Liver (tissue), 8 donors: ENCODE measurements at regions not wholly inside any gene's neighbourhood (a gene's known extent, or its start where the extent isn't known, plus 50 kb on each side); places are given as distances from the start of the nearest gene placed in this dataset.
A peak's percentile ranks its signal among the peaks of the same experiment; 100 is the strongest.

ENCODE experiments used
- DNase-seq: peaks from one replicate; pipeline ENCODE4 v3.0.0-alpha.2; 2017; ENCODE audit warnings: low spot score
- H3K27ac ChIP-seq, 2 donors: one replicate each; pipeline ENCODE4 v1.7.0; 2013; ENCODE audit warnings: inconsistent platforms in 2 of 2, low read length in 2 of 2, control low read depth in 1 of 2, low read depth in 1 of 2, mild to moderate bottlenecking in 1 of 2
- H3K27me3 ChIP-seq, 4 donors: one replicate each; pipeline versions ENCODE4 v1.6.1 to v1.7.0; 2013; ENCODE audit warnings: low read length in 3 of 4, inconsistent platforms in 1 of 4, mild to moderate bottlenecking in 1 of 4, moderate library complexity in 1 of 4; ENCODE audit not compliant: control insufficient read depth in 4 of 4, insufficient read depth in 4 of 4
- H3K36me3 ChIP-seq, 4 donors: one replicate each; pipeline versions ENCODE4 v1.6.1 to v1.7.0; 2013; ENCODE audit warnings: low read length in 3 of 4, mild to moderate bottlenecking in 3 of 4, low read depth in 1 of 4, moderate library complexity in 1 of 4; ENCODE audit not compliant: control insufficient read depth in 4 of 4, insufficient read depth in 3 of 4
- H3K4me1 ChIP-seq, 4 donors: one replicate each; pipeline versions ENCODE4 v1.6.1 to v1.7.0; 2013; ENCODE audit warnings: low read length in 3 of 4, mild to moderate bottlenecking in 3 of 4, moderate library complexity in 1 of 4; ENCODE audit not compliant: control insufficient read depth in 4 of 4, insufficient read depth in 4 of 4
- H3K4me3 ChIP-seq, 3 donors: one replicate each; pipeline versions ENCODE4 v1.6.1 to v1.7.0; 2013; ENCODE audit warnings: low read length in 3 of 3, control low read depth in 1 of 3, low read depth in 1 of 3, mild to moderate bottlenecking in 1 of 3
- H3K9ac ChIP-seq, 2 donors: one replicate each; pipeline ENCODE4 v1.7.0; 2013; ENCODE audit warnings: low read length in 2 of 2, mild to moderate bottlenecking in 2 of 2, moderate library complexity in 2 of 2, control low read depth in 1 of 2, low read depth in 1 of 2
- H3K9me3 ChIP-seq, 4 donors: one replicate each; pipeline versions ENCODE4 v1.6.1 to v1.7.0; 2013; ENCODE audit warnings: low read length in 3 of 4; ENCODE audit not compliant: control insufficient read depth in 4 of 4
- CTCF ChIP-seq: fragments of 150-350 bp; IDR thresholded peaks from 2 replicates; pipeline ENCODE4 v1.5.1; 2017; ENCODE audit warnings: improper control_type of control experiment, low read depth, low read length; ENCODE audit not compliant: missing input control
- EGR1 ChIP-seq, 2 donors: IDR thresholded peaks; 2 replicates each; pipeline ENCODE4 v1.6.1; 2016 to 2018; ENCODE audit warnings: antibody characterized with exemption in 2 of 2, low read depth in 2 of 2
- FOXA2 ChIP-seq: IDR thresholded peaks from 2 replicates; pipeline ENCODE4 v1.6.1; 2016; ENCODE audit warnings: antibody characterized with exemption
- GABPA ChIP-seq, 2 donors: IDR thresholded peaks in 1 of 2; conservative IDR thresholded peaks in 1 of 2; 2 replicates each; pipeline ENCODE4 v1.6.1; 2016; ENCODE audit warnings: antibody characterized with exemption in 2 of 2, mild to moderate bottlenecking in 1 of 2, moderate library complexity in 1 of 2
- HNF4A ChIP-seq, 2 donors: conservative IDR thresholded peaks; 2 replicates each; pipeline ENCODE4 v1.6.1; 2016; ENCODE audit warnings: antibody characterized with exemption in 2 of 2, mild to moderate bottlenecking in 2 of 2
- REST ChIP-seq: IDR thresholded peaks from 2 replicates; pipeline ENCODE4 v1.6.1; 2016; ENCODE audit warnings: antibody characterized with exemption, mild to moderate bottlenecking
- SP1 ChIP-seq: IDR thresholded peaks from 2 replicates; pipeline ENCODE4 v1.6.1; 2018; ENCODE audit warnings: antibody characterized with exemption, mild to moderate bottlenecking
- WGBS: extraction: QIAGEN DNeasy Blood & Tissue Kit; methylation state at CpG from one replicate; pipeline ENCODE4 v1.1.7; 2013; 5-methylcytosine and 5-hydroxymethylcytosine counted together
- TF ChIP-seq, protein P1 (sequence below): IDR thresholded peaks from 2 replicates; pipeline ENCODE4 v1.6.1; 2016; ENCODE audit warnings: antibody characterized with exemption
- TF ChIP-seq, protein P2 (sequence below): IDR thresholded peaks from 2 replicates; pipeline ENCODE4 v1.6.1; 2016; ENCODE audit warnings: antibody characterized with exemption
- donor health status: healthy.
- donor health status: healthy.
- donor health status: healthy.
- donor health status: healthy.
- donor health status: healthy.

DNA sequence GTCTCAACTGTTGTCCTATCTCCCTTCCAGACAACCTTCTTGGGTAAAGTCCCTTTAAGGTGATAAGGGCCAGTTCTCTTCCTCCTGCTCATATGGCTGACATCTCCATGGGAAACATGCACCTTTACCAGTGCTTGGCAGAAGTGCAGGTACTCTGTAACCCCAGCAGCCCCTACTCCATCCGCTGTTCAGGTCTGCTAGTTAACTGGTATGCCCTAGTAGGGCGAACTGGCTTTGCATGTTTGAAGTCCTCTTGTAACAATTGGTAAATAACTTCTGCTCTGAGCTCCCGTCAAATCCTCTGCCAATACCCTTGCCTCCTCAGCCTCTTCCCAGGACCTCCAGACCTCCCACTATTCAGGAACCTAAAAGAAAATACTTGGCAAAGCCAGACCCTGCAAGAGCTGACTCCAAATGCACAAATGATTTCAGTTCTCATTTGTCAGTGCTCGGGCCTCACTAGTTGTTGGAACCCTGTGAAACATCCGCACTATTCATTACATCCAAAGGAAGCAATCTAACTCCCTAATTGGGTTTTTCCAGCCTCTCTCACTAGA is 703.7 kb downstream of the MAFB start:
- 89% methylated on average over 5 of the region's 5 CpGs for WGBS
- H3K27ac ChIP-seq, result peak overlapping the region in 1 of 2 donors; percentile 81
- H3K4me1 ChIP-seq, result peaks cover 4 to 29% (median 24%) of the 10 kb centered on the region in 4 donors

GRCh38 chr20:39983655-39984054 is 705.4 kb downstream of the MAFB start:
- Histone ChIP-seq H3K27ac (peak overlapping the region; percentile 47 to 55), H3K9ac (no peak overlapping the region), H3K27me3 (no peaks in the 10 kb centered on the region), H3K9me3 (no peaks in the 10 kb centered on the region), H3K36me3 (no peaks in the 10 kb centered on the region), H3K4me3 (no peak overlapping the region), H3K4me1 (peaks cover 4 to 26% (median 22%) of the 10 kb centered on the region in 4 donors)
- no peak for DNase-seq
- WGBS, result 29% methylated on average over 1 of the region's 1 CpG
- TF ChIP-seq EGR1 (IDR thresholded peaks at IDR 0.05; ENCODE audit: low read depth in 2 of 2), result peak; percentile 54 to 64
- TF ChIP-seq REST, result peak; percentile 54
- TF ChIP-seq, protein P1, sequence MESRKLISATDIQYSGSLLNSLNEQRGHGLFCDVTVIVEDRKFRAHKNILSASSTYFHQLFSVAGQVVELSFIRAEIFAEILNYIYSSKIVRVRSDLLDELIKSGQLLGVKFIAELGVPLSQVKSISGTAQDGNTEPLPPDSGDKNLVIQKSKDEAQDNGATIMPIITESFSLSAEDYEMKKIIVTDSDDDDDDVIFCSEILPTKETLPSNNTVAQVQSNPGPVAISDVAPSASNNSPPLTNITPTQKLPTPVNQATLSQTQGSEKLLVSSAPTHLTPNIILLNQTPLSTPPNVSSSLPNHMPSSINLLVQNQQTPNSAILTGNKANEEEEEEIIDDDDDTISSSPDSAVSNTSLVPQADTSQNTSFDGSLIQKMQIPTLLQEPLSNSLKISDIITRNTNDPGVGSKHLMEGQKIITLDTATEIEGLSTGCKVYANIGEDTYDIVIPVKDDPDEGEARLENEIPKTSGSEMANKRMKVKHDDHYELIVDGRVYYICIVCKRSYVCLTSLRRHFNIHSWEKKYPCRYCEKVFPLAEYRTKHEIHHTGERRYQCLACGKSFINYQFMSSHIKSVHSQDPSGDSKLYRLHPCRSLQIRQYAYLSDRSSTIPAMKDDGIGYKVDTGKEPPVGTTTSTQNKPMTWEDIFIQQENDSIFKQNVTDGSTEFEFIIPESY, result peak; percentile 84
- TF ChIP-seq GABPA (IDR thresholded peaks at IDR 0.05 in 1 of 2, conservative IDR thresholded peaks at IDR 0.05 in 1 of 2), result no peak
- TF ChIP-seq, protein P2, sequence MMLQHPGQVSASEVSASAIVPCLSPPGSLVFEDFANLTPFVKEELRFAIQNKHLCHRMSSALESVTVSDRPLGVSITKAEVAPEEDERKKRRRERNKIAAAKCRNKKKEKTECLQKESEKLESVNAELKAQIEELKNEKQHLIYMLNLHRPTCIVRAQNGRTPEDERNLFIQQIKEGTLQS, result peak; percentile 95
- TF ChIP-seq CTCF, result no peak

More for the DNA sequence above, 703.7 kb downstream of the MAFB start:
- no peaks in the 10 kb centered on the region for H3K36me3 ChIP-seq
- TF ChIP-seq CTCF (no peak), EGR1 (IDR thresholded peaks at IDR 0.05; ENCODE audit: low read depth in 2 of 2) (no peak), HNF4A (conservative IDR thresholded peaks at IDR 0.05) (no peak), SP1 (no peak), FOXA2 (no peak), REST (no peak)
- H3K27me3 ChIP-seq, result no peaks in the 10 kb centered on the region
- H3K9ac ChIP-seq, result no peak overlapping the region
- no peak overlapping the region for H3K4me3 ChIP-seq
- H3K9me3 ChIP-seq, result no peaks in the 10 kb centered on the region
- DNase-seq, result no peak
